OCI-LY7 (cell line): ENCODE measurements at regions not wholly inside any gene's neighbourhood (a gene's known extent, or its start where the extent isn't known, plus 50 kb on each side); places are given as distances from the start of the nearest gene placed in this dataset.

ENCODE experiments used
- BruUV-seq: library from RNA; stranded (reverse); fragments of 400-500 nt; replicated peaks from 2 replicates; lab custom pipeline; 2021; lab: Mats Ljungman, UMichigan
- CTCF ChIA-PET: fragments of 300-600 bp; sonication (Branson Sonifier 250); formaldehyde crosslinking; loops from one replicate; lab custom pipeline; 2022; ENCODE audit warnings: antibody characterized with exemption; ENCODE audit not compliant: unreplicated experiment; lab: Charles Lee
- POLR2A ChIA-PET: fragments of 300-600 bp; sonication (Branson Sonifier 250); formaldehyde crosslinking; loops from one replicate; lab custom pipeline; 2022; ENCODE audit warnings: antibody characterized with exemption; lab: Charles Lee
- DNase-seq: peaks from one replicate; pipeline ENCODE4 v3.0.0-alpha.2; 2015; ENCODE audit warnings: low spot score
- H2AFZ ChIP-seq: fragments of 200-600 bp; sonication (generic), shearing (Covaris generic); 2 replicates; pipeline ENCODE4 v1.6.1; 2014; ENCODE audit warnings: mild to moderate bottlenecking, antibody characterized with exemption, low read length, moderate library complexity
- H3K27ac ChIP-seq: fragments of 200-600 bp; sonication (generic); 2 replicates; pipeline ENCODE4 v1.5.1; 2014; ENCODE audit warnings: mixed run types, low read depth, mild to moderate bottlenecking, moderate library complexity, low read length, inconsistent platforms; ENCODE audit not compliant: poor library complexity, severe bottlenecking
- H3K36me3 ChIP-seq: fragments of 200-600 bp; sonication (generic); 2 replicates; pipeline ENCODE4 v1.6.1; 2014; ENCODE audit warnings: mild to moderate bottlenecking, antibody characterized with exemption, low read length, moderate library complexity, mixed read lengths; ENCODE audit not compliant: insufficient read depth
- H3K4me1 ChIP-seq: fragments of 200-600 bp; sonication (generic); 2 replicates; pipeline ENCODE4 v1.5.1; 2014; ENCODE audit warnings: mild to moderate bottlenecking, low read length; ENCODE audit not compliant: insufficient read depth, poor library complexity, severe bottlenecking
- H3K4me2 ChIP-seq: fragments of 200-600 bp; sonication (generic); 2 replicates; pipeline ENCODE4 v1.6.1; 2014; ENCODE audit warnings: mild to moderate bottlenecking, low read length
- H3K4me3 ChIP-seq: fragments of 200-600 bp; sonication (generic); 2 replicates; pipeline ENCODE4 v1.5.1; 2014; ENCODE audit warnings: mild to moderate bottlenecking, low read depth, low read length; ENCODE audit not compliant: poor library complexity, severe bottlenecking
- H3K79me2 ChIP-seq: fragments of 200-600 bp; sonication (generic); 2 replicates; pipeline ENCODE4 v1.6.1; 2016; ENCODE audit warnings: low read depth, mild to moderate bottlenecking, low read length, moderate library complexity, mixed read lengths; ENCODE audit not compliant: insufficient read depth
- H3K9me2 ChIP-seq: fragments of 200-600 bp; sonication (generic); 2 replicates; pipeline ENCODE4 v1.6.1; 2016; ENCODE audit warnings: mild to moderate bottlenecking, low read length, mixed read lengths; ENCODE audit not compliant: insufficient read depth
- H3K9me3 ChIP-seq: fragments of 200-600 bp; sonication (generic); 2 replicates; pipeline ENCODE4 v1.6.1; 2014; ENCODE audit warnings: mild to moderate bottlenecking, mixed run types, low read length, mixed read lengths
- H4K20me1 ChIP-seq: fragments of 200-600 bp; sonication (generic); 2 replicates; pipeline ENCODE4 v1.6.1; 2014; ENCODE audit warnings: mild to moderate bottlenecking, antibody characterized with exemption, low read length, moderate library complexity, mixed read lengths; ENCODE audit not compliant: insufficient read depth
- CTCF ChIP-seq: fragments of 200-600 bp; sonication (generic); conservative IDR thresholded peaks from 2 replicates; pipeline ENCODE4 v1.5.1; 2014; ENCODE audit warnings: mild to moderate bottlenecking, antibody characterized with exemption, low read length, moderate library complexity, mixed read lengths
- EZH2phosphoT487 ChIP-seq: fragments of 200-600 bp; sonication (generic); IDR thresholded peaks from 2 replicates; pipeline ENCODE4 v1.6.1; 2018; ENCODE audit warnings: low read depth, borderline replicate concordance, mild to moderate bottlenecking, mixed run types, antibody characterized with exemption, low read length, moderate library complexity, mixed read lengths
- intact Hi-C: fragments of 100-400 bp; cut with micrococcal nuclease; formaldehyde crosslinking; loops from one replicate; pipeline ENCODE4 v1.10.0; 2022; ENCODE audit not compliant: unreplicated experiment

DNA sequence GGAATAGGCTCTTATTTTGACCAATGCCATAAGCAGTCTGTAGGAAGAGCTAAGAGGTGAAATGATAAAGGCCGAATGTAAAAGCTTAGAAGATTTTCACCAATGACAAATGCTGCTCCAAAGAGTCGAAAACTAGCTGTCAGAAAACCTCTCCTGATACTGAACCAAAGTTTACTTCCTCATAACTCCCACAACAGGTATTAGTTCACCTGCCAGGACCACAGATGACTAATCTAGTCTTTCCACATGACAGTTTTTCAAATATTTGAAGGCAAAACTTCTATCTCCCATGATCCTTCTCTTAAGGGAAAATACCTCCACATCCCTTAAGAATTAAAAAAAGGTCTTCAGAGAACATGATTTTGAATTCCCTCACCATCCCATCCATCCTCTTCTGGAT lies 473.2 kb upstream of the SPHKAP start:
- H3K4me2 ChIP-seq: no peak overlapping the region
- no peaks in the 10 kb centered on the region for H3K9me3 ChIP-seq
- no peaks in the 10 kb centered on the region for H3K36me3 ChIP-seq
- ChIA-PET CTCF (no interaction called here), POLR2A (interaction anchor here (0.7 kb wide), 1 partner anchor 133 kb away, joined by 3 read pairs; no protein-coding TSS in a partner anchor)
- no peaks in the 10 kb centered on the region for H3K4me1 ChIP-seq
- H2AFZ ChIP-seq: no peak overlapping the region
- intact Hi-C loops: no loop called here
- H3K27ac ChIP-seq: no peak overlapping the region
- no peaks in the 10 kb centered on the region for H4K20me1 ChIP-seq
- no peak for DNase-seq
- H3K79me2 ChIP-seq: no peaks in the 10 kb centered on the region
- TF ChIP-seq CTCF: no peak
- H3K4me3 ChIP-seq: no peak overlapping the region
- no peaks in the 10 kb centered on the region for H3K9me2 ChIP-seq
- BruUV-seq: no TSS peak

DNA sequence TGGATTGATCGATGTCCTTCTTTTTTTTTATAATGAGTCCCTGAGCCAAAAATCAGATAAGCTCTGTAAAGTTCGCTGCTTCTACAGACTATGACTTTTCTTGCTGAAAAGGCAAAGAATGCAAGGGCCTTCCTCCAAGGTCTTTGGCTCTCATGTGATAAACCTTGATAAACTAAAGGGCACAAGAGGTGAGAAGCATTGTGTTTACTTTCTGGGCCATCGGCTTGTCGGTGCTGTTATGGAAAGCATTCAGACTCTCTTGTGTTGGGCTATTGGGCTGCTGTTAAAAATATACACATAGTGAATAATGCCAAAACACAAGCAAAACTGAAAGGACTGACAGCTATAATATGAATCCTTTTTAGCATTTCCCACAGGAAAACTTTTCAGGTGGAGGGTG lies 472.4 kb upstream of the SPHKAP start:
- Histone ChIP-seq H3K79me2 (no peaks in the 10 kb centered on the region), H3K36me3 (no peaks in the 10 kb centered on the region), H3K9me3 (no peaks in the 10 kb centered on the region), H3K4me3 (no peak overlapping the region), H4K20me1 (no peaks in the 10 kb centered on the region), H3K27ac (no peak overlapping the region), H3K4me1 (no peaks in the 10 kb centered on the region), H3K4me2 (no peak overlapping the region), H2AFZ (no peak overlapping the region), H3K9me2 (no peaks in the 10 kb centered on the region)
- intact Hi-C loops: no loop called here
- ChIA-PET POLR2A (no interaction called here), CTCF (no interaction called here)
- BruUV-seq: no TSS peak
- TF ChIP-seq CTCF (no peak), EZH2phosphoT487 (no peak)
- no peak for DNase-seq

DNA sequence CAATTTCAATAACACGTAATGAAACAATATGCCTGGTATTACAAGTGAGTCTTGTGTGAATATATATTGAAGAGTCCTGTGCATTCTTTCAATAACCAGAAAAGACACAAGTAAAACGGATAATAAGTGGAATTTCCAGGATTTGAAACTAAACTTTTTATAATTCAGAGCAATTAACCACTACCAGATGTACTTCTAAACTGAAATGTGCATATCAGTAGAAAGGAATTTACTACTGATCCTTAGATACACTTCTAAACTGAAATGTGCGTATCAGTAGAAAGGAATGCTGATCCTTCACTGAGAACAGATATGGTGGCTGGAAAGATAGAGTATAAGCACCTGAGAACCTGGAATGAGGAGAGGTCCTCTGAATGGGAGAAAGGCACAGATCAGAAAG lies 470.9 kb upstream of the SPHKAP start:
- intact Hi-C loops: no loop called here
- Histone ChIP-seq H4K20me1 (no peaks in the 10 kb centered on the region), H2AFZ (no peak overlapping the region), H3K4me3 (no peak overlapping the region), H3K36me3 (no peaks in the 10 kb centered on the region), H3K4me2 (no peak overlapping the region), H3K9me2 (no peaks in the 10 kb centered on the region), H3K4me1 (no peaks in the 10 kb centered on the region), H3K9me3 (no peaks in the 10 kb centered on the region), H3K79me2 (no peaks in the 10 kb centered on the region), H3K27ac (no peak overlapping the region)
- no TSS peak for BruUV-seq
- TF ChIP-seq CTCF: no peak
- TF ChIP-seq EZH2phosphoT487: no peak
- ChIA-PET POLR2A (no interaction called here), CTCF (no interaction called here)
- no peak for DNase-seq
